CD4-positive, alpha-beta T cell (primary cell): ENCODE measurements at regions not wholly inside any gene's neighbourhood (a gene's known extent, or its start where the extent isn't known, plus 50 kb on each side); places are given as distances from the start of the nearest gene placed in this dataset.

Source experiments
- ATAC-seq: fragments of 200-7000 bp; cut with Tn5 transposase; one replicate; pipeline ENCODE4 v1.10.0; 2022; ENCODE audit warnings: mild to moderate bottlenecking; ENCODE audit not compliant: poor library complexity
- CTCF ChIA-PET: fragments of 350-600 bp; sonication (Branson Sonifier 250); formaldehyde crosslinking; loops from one replicate; lab custom pipeline; 2021; ENCODE audit warnings: antibody characterized with exemption, inconsistent platforms; lab: Charles Lee
- POLR2A ChIA-PET: fragments of 350-600 bp; sonication (Branson Sonifier 250); formaldehyde crosslinking; loops from one replicate; lab custom pipeline; 2021; ENCODE audit warnings: antibody characterized with exemption, inconsistent platforms; lab: Charles Lee
- DNase-seq, 14 experiments: peaks; one replicate each; pipeline ENCODE4 v3.0.0-alpha.2; 2013 to 2020; ENCODE audit warnings: mixed read lengths in 2 of 14
- H3K27ac ChIP-seq, 2 donors: one replicate each; pipeline versions ENCODE4 v1.5.1 to v1.7.0; 2013; ENCODE audit warnings: low read length in 2 of 2, low read depth in 1 of 2, mild to moderate bottlenecking in 1 of 2
- H3K27me3 ChIP-seq, 2 experiments: 1 replicate in 1 of 2; 2 replicates in 1 of 2; pipeline versions ENCODE4 v1.6.1 to v1.7.0; 2013; ENCODE audit warnings: low read length in 2 of 2, control low read depth in 1 of 2, mild to moderate bottlenecking in 1 of 2, moderate library complexity in 1 of 2; ENCODE audit not compliant: insufficient read depth in 2 of 2, control insufficient read depth in 1 of 2
- H3K36me3 ChIP-seq: one replicate; pipeline ENCODE4 v1.6.1; 2013; ENCODE audit warnings: low read length, control low read depth; ENCODE audit not compliant: insufficient read depth
- H3K4me1 ChIP-seq: one replicate; pipeline ENCODE4 v1.6.1; 2013; ENCODE audit warnings: low read length, control low read depth; ENCODE audit not compliant: insufficient read depth
- H3K4me3 ChIP-seq: one replicate; pipeline ENCODE4 v1.5.1; 2013; ENCODE audit warnings: mild to moderate bottlenecking, low read length, moderate library complexity
- H3K9me3 ChIP-seq, 2 experiments: 1 replicate in 1 of 2; 2 replicates in 1 of 2; pipeline versions ENCODE4 v1.6.1 to v1.7.0; 2013; ENCODE audit warnings: low read length in 2 of 2, mild to moderate bottlenecking in 2 of 2, control low read depth in 1 of 2, moderate library complexity in 1 of 2; ENCODE audit not compliant: control insufficient read depth in 1 of 2, insufficient read depth in 1 of 2
- H3K27ac Mint-ChIP-seq: one replicate; pipeline ENCODE4 v1.8.0; 2020; ENCODE audit warnings: mixed read lengths
- H3K27me3 Mint-ChIP-seq: one replicate; pipeline ENCODE4 v1.8.0; 2021; ENCODE audit warnings: mixed read lengths
- H3K36me3 Mint-ChIP-seq: one replicate; pipeline ENCODE4 v1.8.0; 2021; ENCODE audit warnings: low read depth, mixed read lengths
- H3K4me1 Mint-ChIP-seq: one replicate; pipeline ENCODE4 v1.8.0; 2021; ENCODE audit warnings: low read depth, mixed read lengths
- H3K4me3 Mint-ChIP-seq: one replicate; pipeline ENCODE4 v1.8.0; 2020; ENCODE audit warnings: mild to moderate bottlenecking, mixed read lengths
- H3K9me3 Mint-ChIP-seq: one replicate; pipeline ENCODE4 v1.8.0; 2020; ENCODE audit warnings: mixed read lengths
- intact Hi-C, 2 experiments: fragments of 100-400 bp; cut with DNase I in 1 of 2; cut with micrococcal nuclease in 1 of 2; formaldehyde crosslinking; loops; one replicate each; pipeline versions ENCODE4 v1.15.1 to v1.9.0; 2023 to 2025; cut with DNase I, micrococcal nuclease
- TF ChIP-seq, protein P1 (sequence below): fragments of 200-600 bp; IDR thresholded peaks from one replicate; pipeline ENCODE4 v1.8.0; 2022; ENCODE audit warnings: antibody characterized with exemption, mild to moderate bottlenecking

DNA sequence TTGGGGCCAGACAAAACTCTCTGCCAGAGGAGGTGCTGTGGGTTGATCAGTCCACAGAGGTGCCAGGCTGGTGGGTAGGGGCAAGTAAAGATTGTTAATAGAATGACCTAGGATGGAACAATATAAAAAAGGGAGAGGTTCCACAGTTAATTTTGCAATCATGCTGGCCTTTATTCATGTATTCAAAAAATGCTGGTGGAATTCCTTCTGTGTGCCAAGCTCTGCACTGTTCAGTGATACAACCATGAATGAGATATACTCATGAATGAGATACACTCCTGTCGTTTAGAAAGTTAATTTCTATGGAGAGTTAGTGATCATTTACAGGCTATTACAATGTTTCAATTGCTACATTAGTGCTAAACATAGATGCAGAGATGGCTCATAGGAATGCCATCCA, 252.6 kb upstream of the RMST start:
- Histone ChIP-seq H3K27ac (no peak overlapping the region), H3K9me3 (no peaks in the 10 kb centered on the region), H3K4me1 (no peaks in the 10 kb centered on the region), H3K36me3 (no peaks in the 10 kb centered on the region), H3K27me3 (no peaks in the 10 kb centered on the region), H3K4me3 (no peak overlapping the region)
- CTCF ChIA-PET, result no interaction called here
- H3K36me3 Mint-ChIP-seq, result no peaks in the 10 kb centered on the region
- ATAC-seq, result no peak
- POLR2A ChIA-PET, result no interaction called here
- no peaks in the 10 kb centered on the region for H3K27me3 Mint-ChIP-seq
- TF ChIP-seq, protein P1, sequence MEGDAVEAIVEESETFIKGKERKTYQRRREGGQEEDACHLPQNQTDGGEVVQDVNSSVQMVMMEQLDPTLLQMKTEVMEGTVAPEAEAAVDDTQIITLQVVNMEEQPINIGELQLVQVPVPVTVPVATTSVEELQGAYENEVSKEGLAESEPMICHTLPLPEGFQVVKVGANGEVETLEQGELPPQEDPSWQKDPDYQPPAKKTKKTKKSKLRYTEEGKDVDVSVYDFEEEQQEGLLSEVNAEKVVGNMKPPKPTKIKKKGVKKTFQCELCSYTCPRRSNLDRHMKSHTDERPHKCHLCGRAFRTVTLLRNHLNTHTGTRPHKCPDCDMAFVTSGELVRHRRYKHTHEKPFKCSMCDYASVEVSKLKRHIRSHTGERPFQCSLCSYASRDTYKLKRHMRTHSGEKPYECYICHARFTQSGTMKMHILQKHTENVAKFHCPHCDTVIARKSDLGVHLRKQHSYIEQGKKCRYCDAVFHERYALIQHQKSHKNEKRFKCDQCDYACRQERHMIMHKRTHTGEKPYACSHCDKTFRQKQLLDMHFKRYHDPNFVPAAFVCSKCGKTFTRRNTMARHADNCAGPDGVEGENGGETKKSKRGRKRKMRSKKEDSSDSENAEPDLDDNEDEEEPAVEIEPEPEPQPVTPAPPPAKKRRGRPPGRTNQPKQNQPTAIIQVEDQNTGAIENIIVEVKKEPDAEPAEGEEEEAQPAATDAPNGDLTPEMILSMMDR, result no peak
- DNase-seq, result no peak
- peaks cover 8% of the 10 kb centered on the region for H3K9me3 Mint-ChIP-seq
- no peaks in the 10 kb centered on the region for H3K4me1 Mint-ChIP-seq
- no peak overlapping the region for H3K27ac Mint-ChIP-seq
- no peak overlapping the region for H3K4me3 Mint-ChIP-seq
- intact Hi-C loops, result no loop called here

DNA sequence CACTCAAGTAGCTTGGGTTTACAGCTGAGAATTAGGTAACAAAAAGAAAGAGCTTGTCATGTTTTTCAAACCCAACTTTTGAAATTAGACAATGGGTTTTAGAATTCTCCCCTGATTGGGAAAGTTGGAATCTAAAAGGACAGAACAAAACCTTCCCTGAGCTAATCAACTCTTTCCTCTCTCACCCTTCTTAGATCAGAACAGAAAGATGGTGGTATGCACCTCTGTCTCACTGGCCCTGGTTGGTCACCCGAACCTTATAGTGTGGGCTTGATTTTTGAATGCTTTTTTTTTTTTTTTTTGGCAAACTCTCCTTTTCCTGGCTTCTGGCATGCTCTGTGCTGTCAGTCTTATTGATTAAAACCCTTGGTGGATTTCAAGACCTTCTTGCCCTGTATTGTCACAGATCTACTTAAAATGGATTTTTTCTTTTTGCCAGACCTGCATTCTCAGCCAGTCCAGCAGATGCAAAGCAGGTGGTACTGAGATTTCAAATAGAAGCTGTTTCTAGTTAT, 251.1 kb upstream of the RMST start:
- H3K4me3 Mint-ChIP-seq, result no peak overlapping the region
- no peaks in the 10 kb centered on the region for H3K4me1 Mint-ChIP-seq
- no peak for DNase-seq
- TF ChIP-seq, protein P1, result no peak
- peaks cover 6% of the 10 kb centered on the region for H3K9me3 Mint-ChIP-seq
- no peaks in the 10 kb centered on the region for H3K9me3 ChIP-seq
- H3K4me3 ChIP-seq, result no peak overlapping the region
- no peaks in the 10 kb centered on the region for H3K4me1 ChIP-seq
- no peaks in the 10 kb centered on the region for H3K36me3 Mint-ChIP-seq
- intact Hi-C loops, result no loop called here
- ChIA-PET POLR2A (no interaction called here), CTCF (no interaction called here)
- H3K27me3 ChIP-seq, result no peaks in the 10 kb centered on the region
- no peaks in the 10 kb centered on the region for H3K27me3 Mint-ChIP-seq
- no peak for ATAC-seq
- no peaks in the 10 kb centered on the region for H3K36me3 ChIP-seq
- H3K27ac Mint-ChIP-seq, result no peak overlapping the region
- H3K27ac ChIP-seq, result no peak overlapping the region

GRCh38 chr12:97216848-97217247, 245.8 kb upstream of the RMST start:
- Mint-ChIP-seq H3K36me3 (no peaks in the 10 kb centered on the region), H3K27me3 (no peaks in the 10 kb centered on the region), H3K27ac (no peak overlapping the region), H3K9me3 (no peaks in the 10 kb centered on the region), H3K4me1 (no peaks in the 10 kb centered on the region), H3K4me3 (no peak overlapping the region)
- Histone ChIP-seq H3K4me3 (no peak overlapping the region), H3K9me3 (no peaks in the 10 kb centered on the region), H3K27ac (no peak overlapping the region), H3K27me3 (no peaks in the 10 kb centered on the region), H3K4me1 (no peaks in the 10 kb centered on the region), H3K36me3 (no peaks in the 10 kb centered on the region)
- TF ChIP-seq, protein P1, result no peak
- intact Hi-C loops, result no loop called here
- DNase-seq (no peak), ATAC-seq (no peak)
- POLR2A ChIA-PET, result no interaction called here
- CTCF ChIA-PET, result no interaction called here
